HG03196 (cell line): ENCODE measurements at regions not wholly inside any gene's neighbourhood (a gene's known extent, or its start where the extent isn't known, plus 50 kb on each side); places are given as distances from the start of the nearest gene placed in this dataset.
"Not testable (repeated sequence)": the region's sequence is repeated elsewhere in the genome, so short reads cannot be mapped to it uniquely, and the experiment has no call there.

Experiments
- ATAC-seq: cut with Tn5 transposase; IDR thresholded peaks from one replicate; pipeline ENCODE4 v1.9.1; 2021; ENCODE audit not compliant: unreplicated experiment

- ATAC-seq, result no peak
Observed at GRCh38 chr7:81487516-81487915, 282.3 kb downstream of the HGF start.

DNA sequence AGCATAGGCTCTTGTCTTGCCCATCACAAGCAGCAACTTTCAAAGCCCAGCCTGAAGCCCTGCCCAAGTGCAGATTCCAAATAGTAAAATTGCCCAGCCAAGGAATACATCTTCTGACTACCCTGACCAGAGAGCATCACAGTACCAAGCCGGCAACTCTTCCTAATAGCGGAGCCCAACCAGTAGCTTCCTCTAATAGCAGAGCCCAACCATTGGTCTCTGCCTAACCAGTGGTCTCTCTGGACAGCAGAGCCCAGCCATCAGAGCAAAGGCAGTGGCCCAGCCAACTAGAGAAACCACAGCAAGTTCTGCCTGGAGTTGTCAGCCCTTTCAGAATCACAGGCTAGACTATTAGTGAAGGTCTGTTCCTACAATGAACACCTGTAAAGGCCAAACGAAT, 285.6 kb downstream of the HGF start:
- ATAC-seq, result no peak

DNA sequence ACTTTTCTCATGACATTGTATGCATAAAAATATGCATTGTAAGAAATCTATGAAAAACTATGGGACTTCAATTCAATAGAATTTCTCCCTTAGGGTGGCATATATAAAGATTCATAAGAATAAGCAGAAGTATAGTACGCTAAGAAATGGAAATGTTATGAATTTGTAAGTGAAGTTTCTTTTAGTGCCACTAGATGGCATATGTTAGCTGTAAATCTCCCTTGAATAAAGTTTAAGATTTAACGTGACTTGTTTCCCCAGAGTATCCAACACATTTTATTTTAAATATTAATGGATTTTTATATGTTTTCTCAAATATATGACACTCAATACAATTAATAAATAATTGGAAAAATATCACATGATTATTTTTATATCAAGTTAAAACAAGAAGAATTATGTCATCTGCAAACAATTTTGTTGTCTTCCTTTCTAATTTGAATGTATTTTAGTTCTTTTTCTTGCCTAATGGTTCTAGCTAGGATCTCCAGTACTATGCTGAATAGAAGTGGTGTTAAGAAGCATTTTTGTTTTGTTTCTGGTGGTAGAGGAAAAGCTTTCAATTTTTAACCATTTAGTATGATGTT, 287.2 kb downstream of the HGF start:
- ATAC-seq, result no peak

GRCh38 chr7:81478664-81479063, 291.2 kb downstream of the HGF start:
- ATAC-seq, result no peak

DNA sequence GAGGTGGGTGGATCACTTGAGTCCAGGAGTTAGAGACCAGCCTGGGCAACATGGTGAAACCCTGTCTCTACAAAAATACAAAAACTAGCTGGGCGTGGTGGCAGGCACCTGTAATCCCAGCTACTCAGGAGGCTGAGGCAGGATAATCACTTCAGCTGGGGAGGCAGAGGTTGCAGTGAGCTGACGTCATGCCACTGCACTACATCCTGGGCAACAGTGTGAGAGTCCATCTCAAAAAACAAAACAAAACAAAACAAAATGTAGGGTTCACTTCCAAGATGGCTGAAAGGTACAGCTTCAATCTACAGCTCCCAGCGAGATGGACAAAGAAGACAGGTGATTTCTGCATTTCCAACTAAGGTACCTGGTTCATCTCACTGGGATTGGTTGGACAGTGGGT, 291.6 kb downstream of the HGF start:
- not testable (repeated sequence) for ATAC-seq

GRCh38 chr7:81473236-81473635, 296.6 kb downstream of the HGF start:
- ATAC-seq, result no peak

- ATAC-seq, result no peak
Observed at GRCh38 chr7:81470724-81471379, 299.0 kb downstream of the HGF start.

DNA sequence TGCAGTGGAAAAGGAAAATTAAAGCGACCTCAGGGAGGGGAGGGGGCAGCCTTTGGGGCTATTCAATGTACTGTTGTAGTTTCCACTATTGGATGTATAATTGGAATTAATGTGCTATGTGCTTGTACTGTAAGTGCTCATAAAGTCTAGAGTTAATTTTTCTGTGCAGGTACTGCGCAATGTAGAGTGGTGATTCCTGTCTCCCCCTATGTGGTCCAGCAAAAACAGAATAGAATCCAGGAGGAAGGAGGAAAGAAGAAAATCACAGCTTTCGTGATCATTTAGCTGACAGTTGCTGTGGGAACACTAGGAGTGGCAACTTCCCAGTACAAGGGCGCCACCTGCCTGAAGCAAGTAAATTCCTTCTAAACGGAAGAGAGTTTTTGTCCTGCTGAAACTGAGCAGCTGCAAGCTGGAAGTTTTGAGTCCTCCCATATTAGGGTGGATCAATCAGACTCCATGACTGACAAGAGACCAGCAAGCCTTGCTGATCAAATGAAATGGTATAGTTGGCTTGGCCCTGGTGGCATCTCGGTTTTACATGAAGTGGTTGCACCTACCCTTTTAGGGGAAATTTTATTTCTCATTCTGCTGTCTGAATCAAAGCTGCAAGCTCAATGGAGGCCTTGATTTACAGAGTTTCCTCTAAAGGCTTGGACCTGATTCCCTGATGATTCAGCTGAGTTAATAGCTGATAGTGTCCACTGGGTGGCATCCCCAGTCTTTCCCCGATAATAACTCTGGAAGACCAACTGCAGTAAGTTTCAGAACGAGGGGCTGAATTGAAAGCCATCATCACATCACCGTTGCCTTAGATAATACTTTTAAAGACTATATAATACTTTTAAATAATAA, 299.8 kb downstream of the HGF start:
- no peak for ATAC-seq

GRCh38 chr7:81469153-81469868, 300.5 kb downstream of the HGF start:
- no peak for ATAC-seq

DNA sequence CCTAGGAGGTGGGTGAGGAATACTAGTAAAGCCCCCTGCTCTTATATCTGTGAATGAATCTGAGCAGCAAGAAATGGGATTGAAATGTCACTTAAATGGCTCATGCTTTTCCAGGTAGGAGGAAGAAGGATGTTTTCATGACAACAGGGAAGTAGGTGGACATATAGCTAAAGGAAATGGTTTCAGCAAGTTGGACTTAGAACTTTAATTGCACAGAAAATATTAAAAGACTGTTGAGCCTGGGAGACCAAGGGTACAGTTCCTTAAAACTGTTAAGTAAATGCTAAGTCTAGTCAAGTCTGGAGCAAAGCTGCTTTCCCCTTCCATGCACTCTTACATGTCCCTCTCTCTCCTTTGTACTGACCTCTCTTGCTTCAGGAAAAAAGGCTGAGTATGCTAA, 301.3 kb downstream of the HGF start:
- ATAC-seq, result no peak

DNA sequence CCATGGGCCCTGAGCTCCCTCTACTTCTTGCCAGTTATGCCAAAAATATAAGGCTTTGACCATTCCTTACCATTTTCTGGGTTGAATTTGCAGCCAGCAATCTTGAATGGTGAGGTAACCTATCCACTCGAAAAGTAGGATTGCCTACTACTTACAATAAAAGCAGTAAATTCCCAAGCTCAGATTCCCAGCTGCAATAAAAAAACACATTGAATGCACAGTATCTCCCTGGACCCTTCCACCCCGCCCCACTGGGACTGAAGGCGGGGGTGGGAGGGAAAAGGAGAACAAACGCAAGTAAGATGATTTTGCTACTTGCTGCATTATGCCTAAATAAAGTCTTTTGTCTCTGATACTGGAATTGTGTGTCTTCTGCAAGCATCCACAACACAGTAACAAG, 301.9 kb downstream of the HGF start:
- no peak for ATAC-seq

- no peak for ATAC-seq
Observed at GRCh38 chr7:81462672-81463071, 307.2 kb downstream of the HGF start.

DNA sequence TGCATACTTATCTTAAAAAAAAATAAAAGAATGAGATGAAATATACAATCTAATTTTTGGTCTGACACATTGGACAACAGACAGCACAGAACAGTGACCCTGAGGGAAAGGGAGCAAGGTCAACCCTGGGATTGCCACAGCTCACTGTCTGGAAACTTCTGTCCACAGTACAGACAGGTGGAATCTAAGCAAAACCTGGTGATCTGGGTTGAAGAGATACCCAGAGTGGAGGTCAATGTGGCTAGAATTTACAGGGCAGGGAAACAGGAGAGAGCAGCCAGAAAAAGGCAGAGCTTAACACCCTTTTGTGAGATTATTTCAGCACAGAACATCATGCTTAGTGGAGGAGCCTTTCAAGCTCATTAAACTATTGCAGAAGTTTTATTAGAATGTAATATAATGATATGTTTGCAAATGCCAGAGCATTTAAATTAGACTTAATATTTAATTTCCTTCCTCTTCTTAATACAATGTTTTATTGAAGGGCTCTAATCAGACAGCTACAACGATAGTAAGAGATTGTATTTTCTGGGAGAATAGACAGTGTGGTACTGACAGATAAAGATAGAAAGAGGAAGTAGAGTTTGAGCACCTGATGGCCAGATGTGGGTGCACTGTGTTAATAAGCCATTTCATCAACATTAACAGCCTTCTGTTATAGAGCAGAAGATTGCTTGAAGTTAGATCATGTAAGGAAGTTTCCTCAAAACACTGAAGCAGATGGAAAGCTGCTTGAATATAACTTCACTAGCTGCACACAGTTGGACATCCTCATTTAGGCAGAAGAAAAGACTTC, 309.4 kb downstream of the HGF start:
- ATAC-seq, result no peak

- no peak for ATAC-seq
Observed at GRCh38 chr7:81459485-81459884, 310.4 kb downstream of the HGF start.

GRCh38 chr7:81457852-81458522, 311.9 kb downstream of the HGF start:
- no peak for ATAC-seq

GRCh38 chr7:81453770-81454169, 316.1 kb downstream of the HGF start:
- ATAC-seq, result not testable (repeated sequence)

- no peak for ATAC-seq
Observed at GRCh38 chr7:81449105-81449504, 320.7 kb downstream of the HGF start.

GRCh38 chr7:81447351-81447952, 322.4 kb downstream of the HGF start:
- no peak for ATAC-seq

DNA sequence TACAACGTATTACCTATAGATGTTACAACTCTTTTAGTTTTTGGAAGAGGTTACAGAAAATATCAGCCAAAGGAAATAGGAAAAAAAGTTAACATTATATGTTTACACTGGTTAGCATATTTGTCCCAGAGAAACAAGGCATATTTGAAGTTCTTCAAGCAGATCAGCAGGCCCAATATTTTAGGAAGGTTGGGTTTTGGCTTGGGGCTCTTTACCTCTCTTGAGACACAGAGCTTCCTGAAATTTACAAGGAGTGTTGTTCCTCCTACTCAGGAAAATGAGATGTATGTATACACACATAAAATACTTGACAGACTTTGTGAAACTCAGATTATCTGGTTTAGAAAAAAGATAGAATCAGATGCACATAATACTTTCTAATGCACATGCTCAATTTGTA, 323.6 kb downstream of the HGF start:
- no peak for ATAC-seq

- no peak for ATAC-seq
Observed at GRCh38 chr7:81445462-81445861, 324.4 kb downstream of the HGF start.
